ENCODE measurements at regions not wholly inside any gene's neighbourhood (a gene's known extent, or its start where the extent isn't known, plus 50 kb on each side); places are given as distances from the start of the nearest gene placed in this dataset.

DNA sequence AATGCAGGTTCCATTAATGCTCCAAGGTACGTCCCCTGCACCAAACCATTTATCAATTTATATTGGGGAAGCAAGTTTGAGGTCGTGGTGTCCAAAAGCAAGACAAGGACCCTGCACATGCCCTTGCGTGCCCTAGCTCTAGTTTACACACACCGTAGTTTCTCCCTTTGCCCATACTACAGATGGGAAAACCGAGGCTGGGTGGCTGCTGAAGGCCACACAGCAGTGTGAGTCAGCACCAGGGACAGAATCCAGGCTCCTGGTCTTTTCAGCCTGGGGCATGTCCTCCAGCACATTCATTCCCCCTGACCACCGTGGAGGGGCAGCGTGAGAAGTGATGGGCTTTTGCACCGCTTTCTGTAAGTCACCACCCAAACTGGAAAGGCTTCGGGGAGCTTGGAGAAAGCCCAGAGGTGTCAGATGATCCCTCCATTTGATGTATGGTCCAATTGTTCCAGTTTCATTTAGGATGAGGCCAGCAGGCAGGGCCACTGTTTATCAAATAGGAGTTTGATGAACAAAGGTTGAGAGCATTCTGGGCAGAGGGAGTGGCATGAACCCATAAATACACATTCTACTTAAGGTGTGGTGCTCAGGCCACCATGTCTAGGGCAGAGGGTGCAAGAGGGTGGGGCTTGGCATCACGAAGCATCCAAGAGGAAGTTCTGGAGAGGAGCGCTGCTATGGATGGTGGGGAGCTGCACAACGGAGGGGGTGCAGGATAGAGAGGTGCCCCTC is 274.1 kb downstream of the HAUS1 start:
- no peak overlapping the region for H3K27ac ChIP-seq

DNA sequence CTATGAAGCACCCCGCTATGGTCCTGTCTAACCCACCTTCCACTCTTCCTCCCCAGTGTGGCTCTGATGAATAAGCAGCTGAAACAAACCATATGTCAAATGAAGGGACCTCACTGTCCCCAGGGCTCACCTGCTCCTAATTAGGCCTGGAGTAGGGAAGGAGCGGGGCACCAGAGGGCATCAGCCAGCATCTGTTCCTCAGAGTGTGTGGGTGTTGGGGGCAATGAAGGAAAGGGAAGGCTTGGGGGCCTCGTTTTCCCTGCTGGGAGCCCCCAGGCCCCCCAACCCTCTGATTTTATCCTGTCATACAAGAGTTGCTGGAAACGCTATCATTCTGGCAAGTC is 274.7 kb downstream of the HAUS1 start:
- no peak for TF ChIP-seq ZFX (IDR thresholded peaks at IDR 0.05)
- H3K27ac ChIP-seq: no peak overlapping the region

More for the DNA sequence above, 274.1 kb downstream of the HAUS1 start:
- TF ChIP-seq ZFX (IDR thresholded peaks at IDR 0.05) (no peak), CTCF (conservative IDR thresholded peaks at IDR 0.05) (no peak)

DNA sequence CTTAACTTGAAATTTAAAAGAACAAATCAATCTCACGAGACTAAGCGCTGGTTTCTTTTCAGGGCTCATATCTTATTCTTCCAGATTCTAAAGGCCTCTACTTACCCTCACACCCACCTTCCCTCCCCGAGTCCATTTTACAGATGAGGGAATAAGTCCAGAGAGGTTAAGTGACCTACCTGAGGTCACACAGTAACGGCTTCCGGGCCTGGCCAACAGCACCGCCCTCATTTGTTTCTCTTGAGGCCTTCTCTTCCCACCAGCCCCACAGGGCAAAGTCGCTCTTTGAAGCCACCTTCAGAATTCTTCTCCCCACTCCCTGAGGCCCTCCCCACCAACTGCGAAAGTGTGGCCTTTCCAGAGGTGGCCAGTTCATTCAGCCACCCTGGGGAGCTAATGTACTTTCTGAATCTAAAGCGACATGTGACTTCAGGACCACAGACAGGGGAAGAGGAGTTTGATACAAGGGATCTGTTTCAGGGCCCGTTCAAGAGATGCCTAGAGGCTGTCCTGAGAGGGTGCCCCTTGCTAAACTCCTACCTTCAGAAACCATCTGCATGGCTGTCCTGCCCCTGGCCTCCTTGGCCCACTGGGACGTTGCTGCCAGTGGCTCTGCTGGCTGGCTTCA is 275.3 kb downstream of the HAUS1 start:
- H3K27ac ChIP-seq: no peak overlapping the region
- TF ChIP-seq ZFX (IDR thresholded peaks at IDR 0.05) (no peak), CTCF (conservative IDR thresholded peaks at IDR 0.05) (no peak)

DNA sequence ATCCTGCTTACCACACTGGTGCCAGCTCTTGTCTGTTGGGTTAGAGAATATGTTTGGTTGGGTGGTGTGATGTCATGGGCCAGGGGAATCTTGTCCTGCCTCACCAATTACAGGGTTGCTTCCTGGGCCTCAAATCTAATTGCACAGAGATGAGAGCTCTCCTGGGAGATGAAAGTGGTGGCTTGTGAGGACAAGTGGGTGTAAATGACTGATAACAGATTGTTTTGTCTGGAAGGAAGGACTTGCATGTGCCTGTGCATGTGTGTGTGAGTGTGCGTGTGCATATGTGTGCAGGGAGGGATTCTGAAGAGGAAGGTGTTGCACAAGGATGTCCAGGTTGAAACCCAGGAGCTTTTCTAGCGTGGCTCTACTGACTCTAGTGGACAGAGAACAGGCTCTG is 271.9 kb downstream of the LOXHD1 start:
- TF ChIP-seq CTCF (conservative IDR thresholded peaks at IDR 0.05) (no peak), ZFX (IDR thresholded peaks at IDR 0.05) (no peak)
- no peak overlapping the region for H3K27ac ChIP-seq

DNA sequence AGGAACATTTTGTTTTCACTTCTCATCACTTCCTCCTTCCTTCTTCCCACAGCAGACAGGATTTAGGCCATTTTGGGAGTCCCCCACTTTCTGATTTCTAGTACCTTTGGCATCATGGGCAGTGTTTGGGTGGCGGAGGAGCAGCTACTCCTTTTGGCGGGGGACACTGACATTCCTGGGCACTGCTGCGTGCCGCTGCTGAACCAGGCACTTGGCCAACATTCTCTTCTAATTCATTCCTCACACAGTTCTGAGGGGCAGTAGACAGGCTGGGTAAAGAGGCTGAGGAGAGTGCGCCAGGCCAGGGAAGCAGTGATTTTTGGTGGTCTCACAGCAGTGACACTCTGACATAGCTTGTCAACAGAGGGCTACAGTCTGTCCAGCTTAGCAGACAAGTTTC is 270.2 kb downstream of the LOXHD1 start:
- no peak overlapping the region for H3K27ac ChIP-seq
- TF ChIP-seq ZFX (IDR thresholded peaks at IDR 0.05) (no peak), CTCF (conservative IDR thresholded peaks at IDR 0.05) (no peak)

DNA sequence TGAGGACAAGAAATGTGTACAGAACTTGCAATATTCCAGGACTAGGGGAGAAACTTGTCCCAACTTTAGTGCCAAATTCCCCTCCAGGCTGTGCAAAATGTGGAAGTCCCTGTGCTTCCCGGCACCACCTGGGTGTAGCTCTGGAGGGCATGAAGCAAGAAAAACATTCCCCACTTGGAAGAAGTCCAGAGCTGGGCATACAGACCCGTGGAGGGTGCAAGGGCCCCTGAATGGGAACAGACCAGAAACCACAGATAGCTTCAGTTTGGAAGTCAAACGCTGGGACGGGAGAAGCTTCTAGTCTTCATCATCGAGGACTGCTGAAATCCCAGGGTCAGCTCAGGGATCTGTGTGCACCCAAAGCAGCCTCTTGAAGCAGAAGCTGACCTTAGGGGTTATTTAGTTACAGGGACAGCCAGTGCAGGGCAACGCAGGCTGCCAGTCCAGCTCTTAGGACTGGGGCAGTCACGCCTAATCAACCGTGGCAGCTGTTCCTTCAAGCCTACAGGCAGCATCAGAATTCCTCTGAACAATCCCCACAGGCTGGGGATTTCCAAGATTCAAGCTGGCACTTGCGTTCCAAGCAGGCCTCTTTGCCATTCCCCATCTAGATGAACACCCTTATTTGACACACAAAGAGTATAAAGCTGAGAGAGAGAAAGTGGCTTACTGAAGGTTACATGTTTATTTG is 269.4 kb downstream of the LOXHD1 start:
- H3K27ac ChIP-seq: no peak overlapping the region
- no peak for TF ChIP-seq ZFX (IDR thresholded peaks at IDR 0.05)
- no peak for TF ChIP-seq CTCF (conservative IDR thresholded peaks at IDR 0.05)

DNA sequence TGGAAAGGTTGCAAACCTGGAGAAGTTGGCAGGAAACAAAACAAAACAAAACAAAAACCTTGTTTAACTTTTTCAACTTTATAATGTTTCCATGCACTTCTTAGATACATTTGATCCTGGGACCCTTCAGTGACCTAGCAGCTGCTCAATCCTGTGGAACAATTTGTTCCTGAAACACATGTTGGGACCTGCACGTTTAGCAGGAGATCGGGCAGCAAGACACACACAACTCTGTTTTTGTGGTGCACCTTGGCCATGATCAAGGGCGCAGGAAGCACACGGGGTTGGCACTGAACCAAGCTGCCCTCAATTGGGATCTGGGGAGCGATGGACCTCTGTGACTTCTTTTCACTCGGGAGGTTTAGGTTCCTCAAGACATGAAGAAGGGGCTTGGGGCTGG is 268.7 kb downstream of the LOXHD1 start:
- H3K27ac ChIP-seq: no peak overlapping the region
- TF ChIP-seq CTCF (conservative IDR thresholded peaks at IDR 0.05) (no peak), ZFX (IDR thresholded peaks at IDR 0.05) (no peak)

Measured in C4-2B (cell line).